ENCODE measurements at regions not wholly inside any gene's neighbourhood (a gene's known extent, or its start where the extent isn't known, plus 50 kb on each side); places are given as distances from the start of the nearest gene placed in this dataset.
"Not testable (repeated sequence)": the region's sequence is repeated elsewhere in the genome, so short reads cannot be mapped to it uniquely, and the experiment has no call there.

DNA sequence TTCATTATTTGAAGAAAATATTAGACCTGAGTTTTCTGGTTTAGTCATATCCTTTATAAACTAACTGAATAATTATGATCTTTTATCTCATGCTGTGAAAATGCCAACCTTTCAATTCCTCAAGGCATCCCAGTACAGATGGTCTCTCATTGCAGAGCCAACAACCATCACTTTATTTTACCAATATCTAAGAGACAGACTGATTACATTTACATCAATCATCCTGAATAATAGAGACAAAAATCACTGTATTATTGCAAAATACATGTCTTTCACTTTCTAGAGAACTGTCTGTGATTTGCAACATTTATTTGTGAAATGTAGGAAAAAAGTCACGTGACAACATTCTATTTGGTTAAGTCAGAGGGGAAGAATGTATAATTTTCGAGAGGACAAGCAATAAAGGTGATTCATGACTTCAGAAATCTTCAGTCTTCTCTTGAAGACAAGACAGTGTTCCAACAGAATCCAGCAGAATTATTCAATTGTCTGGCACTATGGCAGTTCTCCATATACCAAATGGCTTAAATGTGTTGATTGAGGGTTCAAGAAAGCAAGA lies 503.6 kb upstream of the SYT4 start:
- no peak for DNase-seq (ENCODE audit: low read depth in 1 of 2, low spot score in 1 of 2)

DNA sequence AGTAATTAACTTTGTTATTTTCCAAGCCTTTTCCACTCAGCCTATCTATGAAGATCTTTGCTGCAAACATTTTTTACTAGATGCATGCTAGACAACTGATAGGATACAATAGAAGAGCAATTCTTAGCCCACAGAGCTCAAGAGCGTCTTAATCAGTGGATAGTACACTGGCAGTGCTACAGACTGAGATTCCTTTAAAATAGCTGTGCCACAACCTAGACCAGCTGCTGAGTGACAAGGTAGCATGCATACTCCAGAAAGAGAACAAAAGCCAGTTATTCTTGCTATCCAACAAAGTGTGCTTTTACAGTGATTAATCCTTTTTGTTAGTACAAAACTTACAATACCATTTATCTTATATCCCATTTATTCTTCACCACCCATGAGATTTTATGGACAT lies 507.9 kb upstream of the SYT4 start:
- H3K4me3 ChIP-seq (replicated peaks; ENCODE audit: insufficient read depth, low read length): no peak overlapping the region
- DNase-seq (ENCODE audit: low read depth in 1 of 2, low spot score in 1 of 2): no peak
- TF ChIP-seq GABPA (IDR thresholded peaks at IDR 0.05; ENCODE audit: low read depth) (no peak), POLR2AphosphoS5 (IDR thresholded peaks at IDR 0.05; ENCODE audit: low read depth) (no peak), SPI1 (IDR thresholded peaks at IDR 0.05; ENCODE audit: borderline replicate concordance, low read depth) (no peak)
- TF ChIP-seq, protein P1, sequence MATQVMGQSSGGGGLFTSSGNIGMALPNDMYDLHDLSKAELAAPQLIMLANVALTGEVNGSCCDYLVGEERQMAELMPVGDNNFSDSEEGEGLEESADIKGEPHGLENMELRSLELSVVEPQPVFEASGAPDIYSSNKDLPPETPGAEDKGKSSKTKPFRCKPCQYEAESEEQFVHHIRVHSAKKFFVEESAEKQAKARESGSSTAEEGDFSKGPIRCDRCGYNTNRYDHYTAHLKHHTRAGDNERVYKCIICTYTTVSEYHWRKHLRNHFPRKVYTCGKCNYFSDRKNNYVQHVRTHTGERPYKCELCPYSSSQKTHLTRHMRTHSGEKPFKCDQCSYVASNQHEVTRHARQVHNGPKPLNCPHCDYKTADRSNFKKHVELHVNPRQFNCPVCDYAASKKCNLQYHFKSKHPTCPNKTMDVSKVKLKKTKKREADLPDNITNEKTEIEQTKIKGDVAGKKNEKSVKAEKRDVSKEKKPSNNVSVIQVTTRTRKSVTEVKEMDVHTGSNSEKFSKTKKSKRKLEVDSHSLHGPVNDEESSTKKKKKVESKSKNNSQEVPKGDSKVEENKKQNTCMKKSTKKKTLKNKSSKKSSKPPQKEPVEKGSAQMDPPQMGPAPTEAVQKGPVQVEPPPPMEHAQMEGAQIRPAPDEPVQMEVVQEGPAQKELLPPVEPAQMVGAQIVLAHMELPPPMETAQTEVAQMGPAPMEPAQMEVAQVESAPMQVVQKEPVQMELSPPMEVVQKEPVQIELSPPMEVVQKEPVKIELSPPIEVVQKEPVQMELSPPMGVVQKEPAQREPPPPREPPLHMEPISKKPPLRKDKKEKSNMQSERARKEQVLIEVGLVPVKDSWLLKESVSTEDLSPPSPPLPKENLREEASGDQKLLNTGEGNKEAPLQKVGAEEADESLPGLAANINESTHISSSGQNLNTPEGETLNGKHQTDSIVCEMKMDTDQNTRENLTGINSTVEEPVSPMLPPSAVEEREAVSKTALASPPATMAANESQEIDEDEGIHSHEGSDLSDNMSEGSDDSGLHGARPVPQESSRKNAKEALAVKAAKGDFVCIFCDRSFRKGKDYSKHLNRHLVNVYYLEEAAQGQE (IDR thresholded peaks at IDR 0.05; ENCODE audit: insufficient replicate concordance, low read depth): no peak
- TF ChIP-seq, protein P2, sequence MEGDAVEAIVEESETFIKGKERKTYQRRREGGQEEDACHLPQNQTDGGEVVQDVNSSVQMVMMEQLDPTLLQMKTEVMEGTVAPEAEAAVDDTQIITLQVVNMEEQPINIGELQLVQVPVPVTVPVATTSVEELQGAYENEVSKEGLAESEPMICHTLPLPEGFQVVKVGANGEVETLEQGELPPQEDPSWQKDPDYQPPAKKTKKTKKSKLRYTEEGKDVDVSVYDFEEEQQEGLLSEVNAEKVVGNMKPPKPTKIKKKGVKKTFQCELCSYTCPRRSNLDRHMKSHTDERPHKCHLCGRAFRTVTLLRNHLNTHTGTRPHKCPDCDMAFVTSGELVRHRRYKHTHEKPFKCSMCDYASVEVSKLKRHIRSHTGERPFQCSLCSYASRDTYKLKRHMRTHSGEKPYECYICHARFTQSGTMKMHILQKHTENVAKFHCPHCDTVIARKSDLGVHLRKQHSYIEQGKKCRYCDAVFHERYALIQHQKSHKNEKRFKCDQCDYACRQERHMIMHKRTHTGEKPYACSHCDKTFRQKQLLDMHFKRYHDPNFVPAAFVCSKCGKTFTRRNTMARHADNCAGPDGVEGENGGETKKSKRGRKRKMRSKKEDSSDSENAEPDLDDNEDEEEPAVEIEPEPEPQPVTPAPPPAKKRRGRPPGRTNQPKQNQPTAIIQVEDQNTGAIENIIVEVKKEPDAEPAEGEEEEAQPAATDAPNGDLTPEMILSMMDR (IDR thresholded peaks at IDR 0.05; ENCODE audit: insufficient read depth, low read length): no peak
- H3K27me3 ChIP-seq (ENCODE audit: insufficient read depth, poor library complexity, severe bottlenecking): no peaks in the 10 kb centered on the region
- no peak overlapping the region for H3K27ac ChIP-seq (replicated peaks)

More for the DNA sequence above, 503.6 kb upstream of the SYT4 start:
- TF ChIP-seq, protein P2 (IDR thresholded peaks at IDR 0.05; ENCODE audit: insufficient read depth, low read length): no peak
- TF ChIP-seq POLR2AphosphoS5 (IDR thresholded peaks at IDR 0.05; ENCODE audit: low read depth): no peak
- TF ChIP-seq SPI1 (IDR thresholded peaks at IDR 0.05; ENCODE audit: borderline replicate concordance, low read depth): no peak
- TF ChIP-seq, protein P1 (IDR thresholded peaks at IDR 0.05; ENCODE audit: insufficient replicate concordance, low read depth): no peak
- no peak for TF ChIP-seq GABPA (IDR thresholded peaks at IDR 0.05; ENCODE audit: low read depth)
- Histone ChIP-seq H3K4me3 (replicated peaks; ENCODE audit: insufficient read depth, low read length) (no peak overlapping the region), H3K27ac (replicated peaks) (no peak overlapping the region), H3K27me3 (ENCODE audit: insufficient read depth, poor library complexity, severe bottlenecking) (no peaks in the 10 kb centered on the region)

DNA sequence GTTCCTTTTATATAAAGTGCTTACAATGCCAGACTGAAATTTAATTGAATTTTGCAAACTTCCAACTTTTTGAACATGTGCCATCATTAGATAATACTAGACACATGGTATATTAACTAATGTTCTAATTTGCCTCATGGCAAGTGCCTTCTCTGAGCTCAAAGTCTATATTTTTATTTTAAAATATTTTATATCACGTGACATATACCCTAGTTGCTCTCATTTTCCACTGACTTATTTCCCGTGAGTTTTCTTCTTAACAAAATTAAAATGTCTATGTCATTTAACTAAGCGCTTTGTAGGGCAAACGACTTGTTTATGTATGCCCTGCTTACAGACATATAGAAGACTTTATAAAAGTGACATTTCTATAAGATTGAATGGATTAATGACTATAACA lies 509.6 kb upstream of the SYT4 start:
- no peak for DNase-seq (ENCODE audit: low read depth in 1 of 2, low spot score in 1 of 2)
- no peak overlapping the region for H3K4me3 ChIP-seq (replicated peaks; ENCODE audit: insufficient read depth, low read length)
- TF ChIP-seq SPI1 (IDR thresholded peaks at IDR 0.05; ENCODE audit: borderline replicate concordance, low read depth) (no peak), POLR2AphosphoS5 (IDR thresholded peaks at IDR 0.05; ENCODE audit: low read depth) (no peak), GABPA (IDR thresholded peaks at IDR 0.05; ENCODE audit: low read depth) (no peak)
- TF ChIP-seq, protein P2 (IDR thresholded peaks at IDR 0.05; ENCODE audit: insufficient read depth, low read length): no peak
- H3K27me3 ChIP-seq (ENCODE audit: insufficient read depth, poor library complexity, severe bottlenecking): no peaks in the 10 kb centered on the region
- no peak overlapping the region for H3K27ac ChIP-seq (replicated peaks)

- H3K27ac ChIP-seq (replicated peaks): not testable (repeated sequence)
These were observed 510.4 kb upstream of the SYT4 start for GRCh38 chr18:43787721-43788120.

More at GRCh38 chr18:43787721-43788120, 510.4 kb upstream of the SYT4 start:
- H3K4me3 ChIP-seq (replicated peaks; ENCODE audit: insufficient read depth, low read length); H3K27me3 ChIP-seq (ENCODE audit: insufficient read depth, poor library complexity, severe bottlenecking); DNase-seq (ENCODE audit: low read depth in 1 of 2, low spot score in 1 of 2): not testable (repeated sequence)

Data from HL-60 (cell line).